OCI-LY1 (cell line): ENCODE measurements at regions not wholly inside any gene's neighbourhood (a gene's known extent, or its start where the extent isn't known, plus 50 kb on each side); places are given as distances from the start of the nearest gene placed in this dataset.
"Not testable (repeated sequence)": the region's sequence is repeated elsewhere in the genome, so short reads cannot be mapped to it uniquely, and the experiment has no call there.

Experiments
- H2AFZ ChIP-seq: fragments of 200-600 bp; sonication (generic), shearing (Covaris generic); 2 replicates; pipeline ENCODE4 v1.6.0; 2014; ENCODE audit warnings: antibody characterized with exemption, mild to moderate bottlenecking, low read length
- H3F3A ChIP-seq: fragments of 200-600 bp; sonication (generic), shearing (Covaris generic); 2 replicates; pipeline ENCODE4 v1.6.0; 2014; ENCODE audit warnings: mild to moderate bottlenecking, antibody characterized with exemption, low read length, moderate library complexity; ENCODE audit not compliant: insufficient read depth
- H3K27ac ChIP-seq: fragments of 200-600 bp; sonication (generic); 2 replicates; pipeline ENCODE4 v1.5.1; 2014; ENCODE audit warnings: low read length, mixed run types, mild to moderate bottlenecking, low read depth; ENCODE audit not compliant: poor library complexity, severe bottlenecking
- H3K27me3 ChIP-seq: fragments of 200-600 bp; sonication (generic); 2 replicates; pipeline ENCODE4 v1.6.0; 2014; ENCODE audit warnings: antibody characterized with exemption, mild to moderate bottlenecking, low read length, moderate library complexity; ENCODE audit not compliant: insufficient read depth
- H3K36me3 ChIP-seq: fragments of 200-600 bp; sonication (generic); 2 replicates; pipeline ENCODE4 v1.6.1; 2014; ENCODE audit warnings: mild to moderate bottlenecking, antibody characterized with exemption, low read length, moderate library complexity, mixed read lengths; ENCODE audit not compliant: insufficient read depth
- H3K4me1 ChIP-seq: fragments of 200-600 bp; sonication (generic); 2 replicates; pipeline ENCODE4 v1.5.1; 2014; ENCODE audit warnings: mild to moderate bottlenecking, low read length, moderate library complexity; ENCODE audit not compliant: insufficient read depth, severe bottlenecking
- H3K4me2 ChIP-seq: fragments of 200-600 bp; sonication (generic), shearing (Covaris generic); 2 replicates; pipeline ENCODE4 v1.6.1; 2014; ENCODE audit warnings: low read length
- H3K4me3 ChIP-seq: fragments of 200-600 bp; sonication (generic); 2 replicates; pipeline ENCODE4 v1.5.1; 2014; ENCODE audit warnings: low read length, low read depth, mild to moderate bottlenecking, mixed read lengths; ENCODE audit not compliant: poor library complexity, severe bottlenecking
- H3K79me2 ChIP-seq: fragments of 200-600 bp; shearing (Covaris generic); 2 replicates; pipeline ENCODE4 v1.6.1; 2016; ENCODE audit warnings: mixed run types, low read length, mixed read lengths; ENCODE audit not compliant: insufficient read depth
- H3K9ac ChIP-seq: fragments of 200-600 bp; sonication (generic), shearing (Covaris generic); 2 replicates; pipeline ENCODE4 v1.6.1; 2014; ENCODE audit warnings: mild to moderate bottlenecking, low read length, mixed read lengths
- H3K9me2 ChIP-seq: fragments of 200-600 bp; sonication (generic), shearing (Covaris generic); 2 replicates; pipeline ENCODE4 v1.6.1; 2014; ENCODE audit warnings: low read depth, mild to moderate bottlenecking, low read length, mixed read lengths
- H3K9me3 ChIP-seq: fragments of 200-600 bp; shearing (Covaris generic); 2 replicates; pipeline ENCODE4 v1.6.1; 2014; ENCODE audit warnings: low read length, mixed read lengths
- H4K20me1 ChIP-seq: fragments of 200-600 bp; sonication (generic), shearing (Covaris generic); 2 replicates; pipeline ENCODE4 v1.6.0; 2016; ENCODE audit warnings: mild to moderate bottlenecking, low read length; ENCODE audit not compliant: insufficient read depth
- CTCF ChIP-seq: fragments of 200-600 bp; sonication (generic), shearing (Covaris generic); IDR thresholded peaks from 2 replicates; pipeline ENCODE4 v1.5.1; 2017; ENCODE audit warnings: mild to moderate bottlenecking, antibody characterized with exemption, low read length, moderate library complexity, mixed read lengths
- EZH2 ChIP-seq: fragments of 200-600 bp; sonication (generic), shearing (Covaris generic); IDR thresholded peaks from 2 replicates; pipeline ENCODE4 v1.8.0; 2017; ENCODE audit warnings: borderline replicate concordance, mixed run types, mild to moderate bottlenecking, antibody characterized with exemption, low read length, moderate library complexity, mixed read lengths

- Histone ChIP-seq H2AFZ (no peak overlapping the region), H3K9ac (no peak overlapping the region), H3K4me2 (no peak overlapping the region), H3K4me1 (no peaks in the 10 kb centered on the region), H3F3A (no peaks in the 10 kb centered on the region), H4K20me1 (no peaks in the 10 kb centered on the region), H3K9me2 (no peaks in the 10 kb centered on the region), H3K27ac (no peak overlapping the region), H3K36me3 (no peaks in the 10 kb centered on the region), H3K27me3 (no peaks in the 10 kb centered on the region), H3K4me3 (no peak overlapping the region), H3K9me3 (no peaks in the 10 kb centered on the region), H3K79me2 (no peaks in the 10 kb centered on the region)
- no peak for TF ChIP-seq CTCF
- TF ChIP-seq EZH2: no peak
Observed at GRCh38 chr12:74595696-74596095, 58.1 kb downstream of the ATXN7L3B start.

DNA sequence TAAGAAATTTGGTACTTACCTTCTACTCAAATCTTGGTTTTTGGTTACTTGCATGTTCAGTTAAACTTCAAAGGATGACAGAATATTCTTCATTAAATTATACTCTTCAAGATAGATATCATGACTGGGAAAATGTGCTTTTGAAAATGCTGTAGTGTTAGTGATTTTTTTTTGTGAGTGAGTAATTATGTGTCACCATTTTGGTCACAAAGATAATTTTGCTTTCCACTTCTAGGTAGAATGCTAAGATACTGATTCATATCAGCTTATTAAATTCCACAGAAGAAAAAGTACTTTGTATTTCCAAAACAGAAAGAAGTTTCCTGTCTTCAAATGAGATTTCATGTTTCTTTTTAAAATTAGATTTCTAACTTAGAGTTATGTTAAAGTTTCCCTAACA, 61.2 kb downstream of the ATXN7L3B start:
- Histone ChIP-seq H3K27ac (no peak overlapping the region), H2AFZ (no peak overlapping the region), H3K4me2 (no peak overlapping the region), H3K79me2 (no peaks in the 10 kb centered on the region), H3K9me2 (no peaks in the 10 kb centered on the region), H3K4me3 (no peak overlapping the region), H3K9me3 (no peaks in the 10 kb centered on the region), H4K20me1 (no peaks in the 10 kb centered on the region), H3K27me3 (no peaks in the 10 kb centered on the region), H3K4me1 (no peaks in the 10 kb centered on the region), H3K36me3 (no peaks in the 10 kb centered on the region), H3K9ac (no peak overlapping the region), H3F3A (no peaks in the 10 kb centered on the region)
- TF ChIP-seq CTCF: no peak
- TF ChIP-seq EZH2: no peak

DNA sequence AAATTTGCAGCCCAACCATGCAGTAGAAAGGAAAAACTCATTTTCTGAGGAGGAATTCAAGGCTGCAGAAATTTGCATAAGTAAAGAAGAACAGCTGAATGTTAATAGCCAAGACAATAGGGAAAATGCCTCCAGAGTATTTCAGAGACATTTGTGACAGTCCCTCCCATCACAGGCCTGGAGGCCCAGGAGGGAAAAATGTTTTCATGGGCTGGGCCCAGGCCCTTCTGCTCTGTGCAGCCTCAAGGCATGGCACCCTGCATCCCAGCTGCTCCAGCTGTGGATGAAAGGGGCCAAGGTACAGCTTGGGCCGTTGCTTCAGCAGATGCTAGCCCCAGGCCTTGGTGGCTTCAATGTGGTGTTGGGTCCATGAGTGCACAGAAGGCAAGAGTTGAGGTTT, 62.3 kb downstream of the ATXN7L3B start:
- H3K4me2 ChIP-seq: no peak overlapping the region
- H2AFZ ChIP-seq: no peak overlapping the region
- no peaks in the 10 kb centered on the region for H4K20me1 ChIP-seq
- no peaks in the 10 kb centered on the region for H3K4me1 ChIP-seq
- no peak overlapping the region for H3K27ac ChIP-seq
- no peaks in the 10 kb centered on the region for H3K9me2 ChIP-seq
- no peak overlapping the region for H3K4me3 ChIP-seq
- H3K36me3 ChIP-seq: no peaks in the 10 kb centered on the region
- TF ChIP-seq EZH2: no peak
- no peak for TF ChIP-seq CTCF
- no peaks in the 10 kb centered on the region for H3F3A ChIP-seq
- no peaks in the 10 kb centered on the region for H3K79me2 ChIP-seq
- H3K27me3 ChIP-seq: no peaks in the 10 kb centered on the region
- H3K9ac ChIP-seq: no peak overlapping the region
- H3K9me3 ChIP-seq: no peaks in the 10 kb centered on the region

DNA sequence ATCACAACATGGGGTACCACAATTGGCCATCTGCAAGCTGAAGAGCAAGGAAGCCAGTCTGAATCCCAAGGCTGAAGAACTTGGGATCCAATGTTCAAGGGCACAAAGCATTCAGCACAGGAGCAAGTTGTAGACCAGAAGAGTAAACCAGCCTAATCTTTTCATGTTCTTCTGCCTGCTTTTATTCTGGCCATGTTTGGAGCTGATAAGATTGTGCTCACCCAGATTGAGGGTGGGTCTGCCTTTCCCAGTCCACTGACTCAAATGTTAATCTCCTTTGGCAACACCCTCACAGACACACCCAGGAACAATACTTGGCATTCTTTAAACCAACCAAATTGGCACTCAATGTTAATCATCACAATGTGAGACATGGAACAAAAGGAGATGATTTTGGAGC, 63.2 kb downstream of the ATXN7L3B start:
- not testable (repeated sequence) for H3K4me3 ChIP-seq, H3K4me2 ChIP-seq, H2AFZ ChIP-seq, H3K9me2 ChIP-seq, H3K4me1 ChIP-seq, H3F3A ChIP-seq, H3K36me3 ChIP-seq, H3K27ac ChIP-seq, H4K20me1 ChIP-seq, H3K79me2 ChIP-seq, H3K9me3 ChIP-seq, H3K27me3 ChIP-seq, H3K9ac ChIP-seq
